Stimulated activated memory B cell treated with anti-CD40 and anti-IgM and Interleukin-4, amounts not matched to agents 10 μg/mL and 1 μg/mL and 100 μg/mL, for 72 hours (primary cell): ENCODE measurements at regions not wholly inside any gene's neighbourhood (a gene's known extent, or its start where the extent isn't known, plus 50 kb on each side); places are given as distances from the start of the nearest gene placed in this dataset.

Source experiments
- ATAC-seq: fragments of 150-1000 bp; cut with Tn5 transposase; 2 replicates; pipeline ENCODE4 v1.10.0; 2021
- H3K27ac Mint-ChIP-seq: one replicate; pipeline ENCODE4 v1.8.0; 2022; ENCODE audit warnings: mild to moderate bottlenecking, mixed read lengths
- H3K27me3 Mint-ChIP-seq: one replicate; pipeline ENCODE4 v1.8.0; 2022; ENCODE audit warnings: mixed read lengths
- H3K36me3 Mint-ChIP-seq: one replicate; pipeline ENCODE4 v1.8.0; 2022; ENCODE audit warnings: mixed read lengths
- H3K4me1 Mint-ChIP-seq: one replicate; pipeline ENCODE4 v1.8.0; 2022; ENCODE audit warnings: mixed read lengths
- H3K4me3 Mint-ChIP-seq: one replicate; pipeline ENCODE4 v1.8.0; 2022; ENCODE audit warnings: mild to moderate bottlenecking, moderate library complexity, mixed read lengths
- H3K9me3 Mint-ChIP-seq: one replicate; pipeline ENCODE4 v1.8.0; 2022; ENCODE audit warnings: mixed read lengths

DNA sequence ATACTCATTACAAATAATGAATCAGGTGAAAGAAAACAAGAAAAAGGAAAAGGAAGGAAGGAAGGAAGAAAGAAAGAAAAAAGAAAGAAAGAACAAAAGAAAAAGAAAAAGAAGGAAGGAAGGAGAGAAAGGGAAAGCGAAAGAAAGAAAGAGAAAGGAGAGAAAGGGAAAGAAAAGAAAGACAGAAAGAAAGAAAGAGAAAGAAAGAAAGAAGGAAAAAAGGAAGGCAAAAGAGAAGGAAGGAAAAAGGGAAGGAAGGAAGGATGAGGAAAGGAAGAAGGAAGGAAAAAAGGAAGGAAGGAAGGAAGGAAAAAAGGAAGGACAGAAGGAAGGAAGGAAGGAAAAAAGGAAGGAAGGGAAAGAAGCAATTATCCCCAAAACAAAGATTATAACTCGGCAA, 1460.4 kb upstream of the PIK3C3 start:
- ATAC-seq, result no peak
- Mint-ChIP-seq H3K27me3 (no peaks in the 10 kb centered on the region), H3K27ac (no peak overlapping the region), H3K9me3 (peaks cover 11% of the 10 kb centered on the region), H3K4me3 (no peak overlapping the region), H3K4me1 (no peaks in the 10 kb centered on the region), H3K36me3 (no peaks in the 10 kb centered on the region)

DNA sequence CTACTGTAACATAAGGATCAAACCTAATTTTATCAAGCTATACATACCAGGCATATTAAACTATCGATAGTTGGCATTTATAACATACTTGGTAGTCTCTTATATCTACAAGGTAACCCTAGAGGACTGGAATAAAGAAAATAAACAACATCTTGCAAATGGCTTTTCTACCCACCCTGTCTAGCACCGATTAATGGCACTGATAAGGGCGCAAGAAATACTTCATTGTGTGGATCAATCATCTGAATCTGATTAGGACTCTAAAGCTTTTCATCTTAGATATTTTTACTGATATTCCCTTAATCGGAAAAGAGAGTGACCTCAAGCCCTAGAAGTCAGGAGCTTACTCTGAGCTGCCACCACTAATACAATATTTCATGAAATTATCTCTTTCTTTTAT, 1461.7 kb upstream of the PIK3C3 start:
- no peak overlapping the region for H3K4me3 Mint-ChIP-seq
- H3K9me3 Mint-ChIP-seq, result peaks cover 11% of the 10 kb centered on the region
- no peak for ATAC-seq
- no peaks in the 10 kb centered on the region for H3K36me3 Mint-ChIP-seq
- H3K4me1 Mint-ChIP-seq, result no peaks in the 10 kb centered on the region
- H3K27me3 Mint-ChIP-seq, result no peaks in the 10 kb centered on the region
- no peak overlapping the region for H3K27ac Mint-ChIP-seq

DNA sequence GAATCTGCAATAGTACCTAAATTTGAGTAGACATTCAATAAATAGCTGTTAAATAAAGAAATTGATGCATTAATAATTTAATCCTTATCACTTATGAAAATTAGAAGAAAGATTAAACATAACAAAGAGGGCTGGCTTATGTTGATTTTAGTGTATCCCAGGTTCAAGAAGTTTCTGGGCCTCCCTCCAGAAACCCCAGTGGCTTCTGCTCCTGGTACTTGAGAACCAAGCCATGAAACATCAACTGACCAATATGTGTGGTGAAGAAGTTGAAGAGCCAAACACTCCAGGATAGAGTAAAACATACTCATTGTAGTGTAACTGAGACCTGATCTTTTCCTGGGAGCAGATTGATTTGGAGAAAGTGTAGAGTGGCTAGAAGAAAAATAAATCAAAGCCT, 1465.7 kb upstream of the PIK3C3 start:
- H3K4me3 Mint-ChIP-seq, result no peak overlapping the region

DNA sequence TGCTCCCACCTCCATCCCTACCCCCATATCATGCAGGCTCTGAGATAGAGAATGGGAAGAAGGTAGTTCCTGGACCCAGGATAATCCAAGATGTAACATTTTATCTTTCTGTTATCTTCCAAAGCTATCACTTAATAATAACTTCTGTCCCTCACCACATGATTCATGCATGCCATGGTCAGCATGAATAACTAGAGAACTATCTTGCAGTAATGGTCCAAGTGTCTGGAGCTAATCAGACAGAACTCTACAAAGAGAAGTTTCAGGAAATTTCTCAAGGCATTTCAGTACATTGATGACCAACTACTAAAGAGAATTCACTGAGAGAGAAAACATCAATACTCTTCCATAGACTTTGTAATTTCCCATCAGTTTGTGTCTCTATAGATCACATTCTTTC, 1469.7 kb upstream of the PIK3C3 start:
- Mint-ChIP-seq H3K4me3 (no peak overlapping the region), H3K9me3 (peaks cover 4% of the 10 kb centered on the region), H3K27me3 (no peaks in the 10 kb centered on the region), H3K27ac (no peak overlapping the region), H3K4me1 (no peaks in the 10 kb centered on the region), H3K36me3 (no peaks in the 10 kb centered on the region)
- no peak for ATAC-seq

More for the DNA sequence above, 1465.7 kb upstream of the PIK3C3 start:
- Mint-ChIP-seq H3K4me1 (no peaks in the 10 kb centered on the region), H3K9me3 (peaks cover 3% of the 10 kb centered on the region), H3K27me3 (no peaks in the 10 kb centered on the region), H3K36me3 (no peaks in the 10 kb centered on the region), H3K27ac (no peak overlapping the region)
- no peak for ATAC-seq

DNA sequence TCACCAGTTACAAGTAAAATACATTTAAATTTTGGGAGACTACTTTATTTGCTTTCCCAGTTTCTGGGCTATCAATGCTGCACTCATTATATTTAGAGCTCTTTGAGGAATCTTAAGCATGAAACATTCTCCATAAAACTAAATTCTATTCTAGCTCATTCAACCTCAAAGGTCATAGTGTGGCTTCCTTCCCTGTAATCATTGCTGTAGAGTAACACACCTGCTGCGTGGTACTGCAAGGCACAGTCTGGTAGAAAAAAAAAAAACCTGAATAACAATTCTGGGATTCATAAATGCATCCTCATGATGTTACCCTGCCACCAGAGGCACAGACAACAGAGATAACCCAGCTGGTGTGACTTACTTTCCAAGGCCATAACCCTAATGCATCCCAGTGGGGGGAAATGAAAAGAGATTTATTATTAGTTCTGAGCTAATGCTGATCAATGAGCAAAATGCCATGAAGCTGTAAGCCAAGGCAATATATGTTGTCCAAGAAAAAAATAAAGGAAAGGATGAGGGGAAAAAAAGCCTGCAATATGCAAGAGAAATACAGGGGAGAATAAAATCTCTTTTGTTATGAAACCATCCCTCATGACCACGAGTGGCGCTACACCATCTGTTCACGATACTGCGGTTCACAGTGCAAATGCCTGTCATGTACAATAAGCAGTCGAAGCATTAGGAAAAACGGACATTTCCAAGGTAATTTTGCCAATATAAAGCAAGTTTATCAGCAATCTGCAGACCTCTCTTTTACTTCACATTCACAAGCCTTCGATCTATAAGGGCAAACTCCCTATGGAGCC, 1481.6 kb upstream of the PIK3C3 start:
- H3K27ac Mint-ChIP-seq, result no peak overlapping the region
- H3K36me3 Mint-ChIP-seq, result no peaks in the 10 kb centered on the region
- peaks cover 3% of the 10 kb centered on the region for H3K9me3 Mint-ChIP-seq
- no peak for ATAC-seq
- no peaks in the 10 kb centered on the region for H3K27me3 Mint-ChIP-seq
- no peaks in the 10 kb centered on the region for H3K4me1 Mint-ChIP-seq
- H3K4me3 Mint-ChIP-seq, result no peak overlapping the region

DNA sequence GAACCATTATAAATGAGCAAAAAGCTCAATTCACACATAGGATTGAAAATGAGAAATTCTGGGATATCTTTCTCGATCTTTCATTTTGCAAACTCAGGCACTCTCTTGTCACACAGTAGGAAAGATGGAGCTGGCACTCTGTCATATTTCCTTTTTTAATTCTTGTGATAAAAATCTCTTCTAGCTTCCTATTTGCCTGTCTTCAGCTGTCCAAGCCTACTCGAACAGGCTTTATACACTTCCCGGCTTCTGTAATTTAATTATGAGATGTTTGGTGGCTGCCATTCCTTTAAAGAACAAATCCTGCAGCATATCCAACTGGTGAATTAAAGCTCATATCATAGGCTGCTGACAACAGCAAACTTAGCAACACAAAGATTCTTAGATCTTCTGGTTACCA, 1484.3 kb upstream of the PIK3C3 start:
- Mint-ChIP-seq H3K36me3 (no peaks in the 10 kb centered on the region), H3K4me1 (no peaks in the 10 kb centered on the region), H3K27ac (no peak overlapping the region), H3K9me3 (peaks cover 3% of the 10 kb centered on the region), H3K4me3 (no peak overlapping the region), H3K27me3 (no peaks in the 10 kb centered on the region)
- no peak for ATAC-seq

DNA sequence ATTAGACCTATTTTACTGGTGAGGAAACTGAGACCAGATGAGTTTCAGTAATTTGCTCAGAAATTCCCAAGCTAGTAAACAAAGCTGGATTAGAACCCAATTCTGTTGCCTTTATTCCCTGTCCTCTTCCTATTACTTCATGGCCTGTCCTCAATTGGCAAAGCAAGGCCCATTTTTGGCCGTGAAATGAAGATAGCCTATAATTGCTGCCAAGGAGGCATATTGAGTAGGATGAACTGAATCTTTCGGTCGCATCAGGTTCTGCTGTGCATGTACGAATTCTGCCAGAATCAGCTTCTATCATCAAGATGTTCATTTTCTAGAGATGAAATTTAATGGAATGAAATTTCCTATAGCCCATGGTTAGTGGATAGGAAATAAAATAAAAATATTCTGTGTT, 1485.2 kb upstream of the PIK3C3 start:
- ATAC-seq, result no peak
- Mint-ChIP-seq H3K4me3 (no peak overlapping the region), H3K36me3 (no peaks in the 10 kb centered on the region), H3K27ac (no peak overlapping the region), H3K4me1 (no peaks in the 10 kb centered on the region), H3K9me3 (peaks cover 3% of the 10 kb centered on the region), H3K27me3 (no peaks in the 10 kb centered on the region)

DNA sequence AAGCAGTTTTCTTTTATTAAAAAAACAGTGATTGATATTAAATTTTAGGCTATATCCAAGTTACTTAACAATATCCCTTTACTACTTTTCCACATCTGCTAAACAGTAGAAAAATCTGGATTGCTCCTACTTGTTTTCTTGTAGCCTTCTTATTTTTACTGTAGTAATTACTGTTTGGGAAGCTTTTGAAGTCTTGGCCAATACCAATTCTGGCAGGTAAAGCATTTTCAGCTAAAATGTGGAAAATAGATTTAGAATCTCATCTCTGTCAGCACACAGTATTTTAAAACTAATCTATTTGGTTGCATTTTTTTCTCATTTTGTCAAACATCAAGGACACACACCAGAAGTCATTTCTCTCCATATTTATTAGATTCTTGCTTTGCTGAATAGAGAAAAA, 1485.7 kb upstream of the PIK3C3 start:
- no peaks in the 10 kb centered on the region for H3K36me3 Mint-ChIP-seq

DNA sequence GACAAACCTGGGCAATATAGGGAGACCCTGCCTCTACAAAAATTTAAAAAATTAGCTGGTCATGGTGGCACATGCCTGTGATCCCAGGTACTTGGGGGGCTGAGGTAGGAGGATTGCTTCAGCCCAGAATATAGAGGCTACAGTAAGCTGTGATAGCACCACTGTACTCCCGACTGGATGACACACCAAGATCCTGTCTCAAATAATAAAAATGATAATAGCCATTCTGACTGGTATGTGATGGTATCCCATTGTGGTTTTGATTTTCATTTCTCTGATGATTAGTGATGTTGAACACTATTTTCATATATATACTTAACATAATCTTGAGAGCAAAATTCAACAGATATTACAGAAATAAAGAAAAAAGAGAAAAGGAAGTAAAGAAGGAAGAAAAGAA, 1491.0 kb upstream of the PIK3C3 start:
- no peaks in the 10 kb centered on the region for H3K4me1 Mint-ChIP-seq
- H3K9me3 Mint-ChIP-seq, result no peaks in the 10 kb centered on the region
- no peaks in the 10 kb centered on the region for H3K36me3 Mint-ChIP-seq
- no peak overlapping the region for H3K4me3 Mint-ChIP-seq
- H3K27ac Mint-ChIP-seq, result no peak overlapping the region
- no peak for ATAC-seq
- H3K27me3 Mint-ChIP-seq, result no peaks in the 10 kb centered on the region

More for the DNA sequence above, 1485.7 kb upstream of the PIK3C3 start:
- no peak overlapping the region for H3K4me3 Mint-ChIP-seq
- H3K27me3 Mint-ChIP-seq, result no peaks in the 10 kb centered on the region
- H3K4me1 Mint-ChIP-seq, result no peaks in the 10 kb centered on the region
- no peak overlapping the region for H3K27ac Mint-ChIP-seq
- ATAC-seq, result no peak
- H3K9me3 Mint-ChIP-seq, result peaks cover 3% of the 10 kb centered on the region

DNA sequence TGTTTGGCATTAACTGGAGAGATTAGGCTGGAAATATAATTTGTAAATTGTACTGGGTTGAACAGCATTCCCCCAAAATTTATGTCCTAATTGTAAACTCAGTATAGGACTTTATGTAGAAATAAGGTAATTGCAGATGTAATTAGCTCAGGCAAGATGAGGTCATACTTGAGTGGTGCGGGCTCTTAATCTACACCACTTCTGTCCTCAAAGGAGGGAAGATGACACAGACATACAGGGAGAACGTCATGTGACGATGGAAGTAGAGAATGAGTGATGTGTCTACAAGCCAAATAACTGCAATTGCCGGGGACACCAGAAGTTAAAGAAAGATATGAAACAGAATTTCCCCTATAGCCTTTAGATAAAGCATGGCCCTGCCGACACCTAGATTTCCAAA, 1501.1 kb upstream of the PIK3C3 start:
- Mint-ChIP-seq H3K27ac (no peak overlapping the region), H3K9me3 (peaks cover 7% of the 10 kb centered on the region), H3K4me1 (no peaks in the 10 kb centered on the region), H3K4me3 (no peak overlapping the region), H3K36me3 (no peaks in the 10 kb centered on the region), H3K27me3 (no peaks in the 10 kb centered on the region)
- no peak for ATAC-seq

DNA sequence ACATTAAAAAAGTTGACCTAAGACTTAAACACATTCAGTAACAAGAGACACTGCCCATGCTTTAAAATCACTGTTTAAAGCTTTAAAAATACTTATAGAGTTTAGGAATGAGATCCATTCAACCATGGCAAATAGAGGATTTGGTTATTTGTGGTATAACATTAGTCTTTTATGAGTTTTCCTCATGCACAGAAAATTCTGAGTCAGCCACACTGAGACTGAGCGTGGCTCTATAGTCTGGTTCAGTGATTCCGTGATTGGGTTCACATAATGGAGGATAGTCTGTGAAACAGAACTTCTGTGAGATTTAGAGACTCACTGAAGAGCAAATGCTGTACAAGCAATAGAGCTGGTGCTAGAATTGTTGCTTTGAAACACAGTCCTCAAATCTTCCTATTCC, 1502.4 kb upstream of the PIK3C3 start:
- Mint-ChIP-seq H3K27me3 (no peaks in the 10 kb centered on the region), H3K4me1 (no peaks in the 10 kb centered on the region), H3K9me3 (peaks cover 4% of the 10 kb centered on the region), H3K27ac (no peak overlapping the region), H3K4me3 (no peak overlapping the region), H3K36me3 (no peaks in the 10 kb centered on the region)
- ATAC-seq, result no peak

DNA sequence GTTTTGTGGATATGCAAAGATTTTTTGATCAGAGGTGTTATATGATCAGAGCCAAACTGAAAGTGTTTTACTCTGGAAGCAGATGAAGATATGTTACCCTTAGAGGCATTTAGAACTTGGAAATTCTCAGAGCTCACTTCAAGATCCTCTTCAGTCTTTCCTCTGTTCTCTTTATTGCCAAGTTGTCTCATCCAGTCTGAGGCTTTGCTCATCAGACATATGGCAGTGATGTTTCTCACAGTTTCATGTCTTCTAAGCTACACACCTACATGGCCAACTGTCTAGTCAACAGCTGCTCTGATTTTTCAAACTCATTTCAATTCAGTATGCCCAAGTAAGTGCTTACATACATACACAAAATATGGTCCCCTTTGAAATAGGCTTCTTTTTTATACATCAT, 1504.3 kb upstream of the PIK3C3 start:
- Mint-ChIP-seq H3K27ac (no peak overlapping the region), H3K4me3 (no peak overlapping the region), H3K27me3 (no peaks in the 10 kb centered on the region), H3K4me1 (no peaks in the 10 kb centered on the region), H3K9me3 (peaks cover 4% of the 10 kb centered on the region), H3K36me3 (no peaks in the 10 kb centered on the region)
- no peak for ATAC-seq

DNA sequence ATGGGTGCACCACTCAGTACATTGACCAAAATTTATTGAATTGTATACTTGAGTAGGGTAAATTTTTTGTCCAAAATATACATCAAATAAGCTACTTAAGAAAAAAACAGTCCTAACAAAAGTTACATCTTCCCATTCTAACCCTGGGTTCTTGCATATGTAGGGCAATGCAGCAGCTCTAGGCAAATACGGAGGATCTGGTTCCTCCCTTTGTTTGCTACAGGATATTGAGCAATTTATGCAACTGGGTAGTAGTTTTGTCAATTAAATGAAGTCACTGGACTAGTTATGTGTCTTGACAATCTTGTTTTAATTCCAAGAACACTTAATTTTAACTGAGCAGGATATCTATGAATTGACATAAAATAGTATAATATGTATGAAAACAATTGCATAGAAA, 1507.2 kb upstream of the PIK3C3 start:
- no peak overlapping the region for H3K4me3 Mint-ChIP-seq
- H3K9me3 Mint-ChIP-seq, result no peaks in the 10 kb centered on the region
- H3K4me1 Mint-ChIP-seq, result no peaks in the 10 kb centered on the region
- no peak for ATAC-seq
- H3K27me3 Mint-ChIP-seq, result no peaks in the 10 kb centered on the region
- H3K27ac Mint-ChIP-seq, result no peak overlapping the region
- H3K36me3 Mint-ChIP-seq, result no peaks in the 10 kb centered on the region

DNA sequence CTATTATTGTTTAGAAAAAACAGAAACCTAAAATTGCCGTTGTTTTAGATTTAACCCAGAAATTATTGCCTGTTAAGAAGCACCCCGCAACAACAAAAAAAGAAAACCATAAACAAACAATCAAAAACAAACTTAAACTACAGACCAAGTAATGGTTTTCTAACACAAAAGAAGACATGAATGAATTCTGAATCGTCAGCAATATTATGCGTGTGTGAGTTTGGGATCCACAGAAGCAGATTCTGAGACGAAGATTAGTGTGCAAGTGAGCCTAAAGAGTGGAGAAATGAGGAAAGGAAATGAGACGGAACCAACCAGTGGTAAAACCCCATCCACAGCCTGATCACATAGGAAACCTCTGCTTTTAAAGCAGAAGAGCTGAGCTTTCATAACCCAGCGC, 1514.9 kb upstream of the PIK3C3 start:
- Mint-ChIP-seq H3K27me3 (no peaks in the 10 kb centered on the region), H3K9me3 (peaks cover 5% of the 10 kb centered on the region), H3K4me1 (no peaks in the 10 kb centered on the region), H3K4me3 (no peak overlapping the region), H3K36me3 (no peaks in the 10 kb centered on the region), H3K27ac (no peak overlapping the region)
- no peak for ATAC-seq

DNA sequence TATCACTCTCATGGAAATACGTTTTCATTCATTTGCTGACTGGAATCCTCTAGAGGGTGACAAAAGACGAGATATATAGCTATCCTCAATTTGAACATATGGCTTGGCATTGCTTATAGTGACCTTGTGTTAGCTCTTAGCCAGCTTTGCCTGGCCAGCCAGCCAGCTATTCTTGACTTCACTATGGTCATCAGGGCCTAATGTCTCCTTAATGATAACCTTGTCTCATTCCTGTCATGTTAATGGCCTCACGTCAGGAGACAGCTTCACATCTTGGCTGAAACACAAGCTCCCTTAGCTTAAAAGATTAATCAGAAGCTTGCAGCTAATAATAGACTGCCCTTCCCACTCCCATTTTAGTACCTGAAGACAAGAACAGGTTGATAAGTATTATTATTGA, 1517.5 kb upstream of the PIK3C3 start:
- ATAC-seq, result no peak
- no peaks in the 10 kb centered on the region for H3K4me1 Mint-ChIP-seq
- peaks cover 5% of the 10 kb centered on the region for H3K9me3 Mint-ChIP-seq
- H3K27me3 Mint-ChIP-seq, result no peaks in the 10 kb centered on the region
- H3K27ac Mint-ChIP-seq, result no peak overlapping the region
- H3K36me3 Mint-ChIP-seq, result no peaks in the 10 kb centered on the region
- no peak overlapping the region for H3K4me3 Mint-ChIP-seq

DNA sequence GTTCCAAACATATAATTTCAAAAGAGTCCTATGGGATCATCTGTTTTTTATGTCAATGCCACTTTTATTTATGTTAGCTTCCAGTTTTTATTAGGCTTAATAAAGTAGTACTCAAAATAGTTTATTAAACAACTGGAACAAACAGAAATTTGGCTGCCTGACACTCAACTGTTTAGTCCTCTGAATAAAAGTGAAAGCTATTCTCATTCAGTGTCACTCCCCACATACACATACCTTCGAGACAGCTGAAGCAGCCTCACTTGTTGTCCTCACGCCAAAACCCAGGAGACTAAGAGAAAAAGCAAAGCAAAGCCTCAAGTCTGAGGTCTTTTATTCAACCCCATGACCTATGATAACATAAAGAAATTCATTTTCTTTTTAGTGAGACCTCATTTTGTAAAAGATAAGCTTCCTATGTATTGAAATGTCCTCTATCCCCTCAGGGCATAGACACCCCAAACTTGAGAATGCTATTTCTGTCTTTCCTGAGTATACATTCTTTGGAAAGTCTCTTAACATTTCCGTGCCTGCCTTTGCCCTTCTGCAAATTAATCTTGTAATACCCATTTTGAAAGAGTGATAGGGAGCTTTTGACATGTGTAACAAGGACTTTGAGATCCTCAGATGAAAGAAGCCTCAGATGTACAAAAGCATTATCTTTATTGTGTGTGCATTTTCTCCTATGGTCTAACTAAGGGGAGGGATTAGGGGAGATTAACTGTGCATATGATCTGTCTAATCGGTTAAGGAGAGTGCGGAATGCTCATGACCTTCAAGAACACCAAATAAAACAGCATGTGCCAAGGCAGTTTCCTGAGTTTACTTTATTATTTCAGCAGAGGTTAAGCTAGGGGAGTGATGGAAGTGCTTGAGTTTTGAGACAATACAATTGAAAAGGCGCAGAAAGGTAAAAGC, 1523.7 kb upstream of the PIK3C3 start:
- Mint-ChIP-seq H3K27me3 (no peaks in the 10 kb centered on the region), H3K9me3 (no peaks in the 10 kb centered on the region), H3K27ac (no peak overlapping the region), H3K4me1 (no peaks in the 10 kb centered on the region), H3K36me3 (no peaks in the 10 kb centered on the region), H3K4me3 (no peak overlapping the region)
- no peak for ATAC-seq
